Tibial nerve (tissue), 4 donors: ENCODE measurements at regions not wholly inside any gene's neighbourhood (a gene's known extent, or its start where the extent isn't known, plus 50 kb on each side); places are given as distances from the start of the nearest gene placed in this dataset.

Experiments
- EP300 ChIP-seq, 2 donors: sonication (generic); formaldehyde crosslinking; IDR thresholded peaks; one replicate each; pipeline ENCODE4 v1.6.1; 2017; ENCODE audit warnings: antibody characterized with exemption in 2 of 2, mild to moderate bottlenecking in 1 of 2
- POLR2A ChIP-seq, 2 donors: fragments of 450-650 bp; IDR thresholded peaks; one replicate each; pipeline ENCODE4 v1.6.1; 2017; ENCODE audit warnings: antibody characterized with exemption in 2 of 2, mild to moderate bottlenecking in 2 of 2, moderate library complexity in 2 of 2
- TF ChIP-seq, protein P1 (sequence below), 5 experiments: fragments of 200-600 bp in 3 of 5; fragments of 450-650 bp in 2 of 5; sonication (generic) in 3 of 5; IDR thresholded peaks; one replicate each; pipeline ENCODE4 v1.5.1; 2016 to 2019; ENCODE audit warnings: antibody characterized with exemption in 5 of 5, mild to moderate bottlenecking in 3 of 5, moderate library complexity in 2 of 5

- TF ChIP-seq, protein P1, sequence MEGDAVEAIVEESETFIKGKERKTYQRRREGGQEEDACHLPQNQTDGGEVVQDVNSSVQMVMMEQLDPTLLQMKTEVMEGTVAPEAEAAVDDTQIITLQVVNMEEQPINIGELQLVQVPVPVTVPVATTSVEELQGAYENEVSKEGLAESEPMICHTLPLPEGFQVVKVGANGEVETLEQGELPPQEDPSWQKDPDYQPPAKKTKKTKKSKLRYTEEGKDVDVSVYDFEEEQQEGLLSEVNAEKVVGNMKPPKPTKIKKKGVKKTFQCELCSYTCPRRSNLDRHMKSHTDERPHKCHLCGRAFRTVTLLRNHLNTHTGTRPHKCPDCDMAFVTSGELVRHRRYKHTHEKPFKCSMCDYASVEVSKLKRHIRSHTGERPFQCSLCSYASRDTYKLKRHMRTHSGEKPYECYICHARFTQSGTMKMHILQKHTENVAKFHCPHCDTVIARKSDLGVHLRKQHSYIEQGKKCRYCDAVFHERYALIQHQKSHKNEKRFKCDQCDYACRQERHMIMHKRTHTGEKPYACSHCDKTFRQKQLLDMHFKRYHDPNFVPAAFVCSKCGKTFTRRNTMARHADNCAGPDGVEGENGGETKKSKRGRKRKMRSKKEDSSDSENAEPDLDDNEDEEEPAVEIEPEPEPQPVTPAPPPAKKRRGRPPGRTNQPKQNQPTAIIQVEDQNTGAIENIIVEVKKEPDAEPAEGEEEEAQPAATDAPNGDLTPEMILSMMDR (IDR thresholded peaks at IDR 0.05): no peak
- no peak for TF ChIP-seq POLR2A (IDR thresholded peaks at IDR 0.05)
- TF ChIP-seq EP300 (IDR thresholded peaks at IDR 0.05): no peak
These were observed 432.4 kb upstream of the AZI2 start for GRCh38 chr3:28781053-28781452.
